Transverse colon (tissue), 3 donors: ENCODE measurements at regions not wholly inside any gene's neighbourhood (a gene's known extent, or its start where the extent isn't known, plus 50 kb on each side); places are given as distances from the start of the nearest gene placed in this dataset.

Source experiments
- CTCF ChIP-seq, 5 experiments: fragments of 200-600 bp in 3 of 5; fragments of 450-650 bp in 2 of 5; sonication (generic) in 3 of 5; IDR thresholded peaks; 1 replicate in 2 of 5; 2 replicates in 3 of 5; pipeline ENCODE4 v1.5.1; 2016 to 2017; ENCODE audit warnings: antibody characterized with exemption in 5 of 5, inconsistent platforms in 3 of 5, mild to moderate bottlenecking in 2 of 5, moderate library complexity in 1 of 5
- POLR2A ChIP-seq: fragments of 450-650 bp; IDR thresholded peaks from one replicate; pipeline ENCODE4 v1.6.1; 2016; ENCODE audit warnings: antibody characterized with exemption, mild to moderate bottlenecking, moderate library complexity

- TF ChIP-seq CTCF (IDR thresholded peaks at IDR 0.05) (no peak), POLR2A (no peak)
Measured at GRCh38 chr14:62301911-62302310, 539.7 kb downstream of the SNAPC1 start.
